ENCODE measurements at regions not wholly inside any gene's neighbourhood (a gene's known extent, or its start where the extent isn't known, plus 50 kb on each side); places are given as distances from the start of the nearest gene placed in this dataset.
"Not testable (repeated sequence)": the region's sequence is repeated elsewhere in the genome, so short reads cannot be mapped to it uniquely, and the experiment has no call there.

DNA sequence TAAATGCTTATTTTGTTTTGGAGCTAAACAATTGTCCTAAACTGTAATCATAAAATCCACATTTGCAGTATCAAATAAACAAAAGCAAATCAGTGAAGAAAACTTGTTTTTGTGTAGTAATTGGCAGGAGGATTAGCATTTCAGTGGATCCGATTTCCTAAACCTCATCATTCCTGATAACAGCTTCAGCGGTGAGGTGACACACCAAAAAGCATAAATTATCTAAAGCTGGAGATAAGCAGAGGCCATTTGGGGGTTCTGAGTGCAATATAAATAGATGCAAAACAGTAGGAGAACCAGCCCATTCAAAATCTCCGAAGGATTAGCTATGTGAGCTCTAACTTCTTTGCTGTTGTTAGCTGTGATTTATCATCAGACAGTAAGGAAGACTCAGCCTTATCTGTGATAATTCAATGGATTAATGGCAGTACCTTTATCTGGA is 235.8 kb downstream of the EPHA7 start:
- DNase-seq (ENCODE audit: low read depth) = no peak
- H3K4me3 ChIP-seq (ENCODE audit: low read depth, low read length) = no peak overlapping the region
- TF ChIP-seq, protein P1, sequence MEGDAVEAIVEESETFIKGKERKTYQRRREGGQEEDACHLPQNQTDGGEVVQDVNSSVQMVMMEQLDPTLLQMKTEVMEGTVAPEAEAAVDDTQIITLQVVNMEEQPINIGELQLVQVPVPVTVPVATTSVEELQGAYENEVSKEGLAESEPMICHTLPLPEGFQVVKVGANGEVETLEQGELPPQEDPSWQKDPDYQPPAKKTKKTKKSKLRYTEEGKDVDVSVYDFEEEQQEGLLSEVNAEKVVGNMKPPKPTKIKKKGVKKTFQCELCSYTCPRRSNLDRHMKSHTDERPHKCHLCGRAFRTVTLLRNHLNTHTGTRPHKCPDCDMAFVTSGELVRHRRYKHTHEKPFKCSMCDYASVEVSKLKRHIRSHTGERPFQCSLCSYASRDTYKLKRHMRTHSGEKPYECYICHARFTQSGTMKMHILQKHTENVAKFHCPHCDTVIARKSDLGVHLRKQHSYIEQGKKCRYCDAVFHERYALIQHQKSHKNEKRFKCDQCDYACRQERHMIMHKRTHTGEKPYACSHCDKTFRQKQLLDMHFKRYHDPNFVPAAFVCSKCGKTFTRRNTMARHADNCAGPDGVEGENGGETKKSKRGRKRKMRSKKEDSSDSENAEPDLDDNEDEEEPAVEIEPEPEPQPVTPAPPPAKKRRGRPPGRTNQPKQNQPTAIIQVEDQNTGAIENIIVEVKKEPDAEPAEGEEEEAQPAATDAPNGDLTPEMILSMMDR (IDR thresholded peaks at IDR 0.05; ENCODE audit: low read depth, low read length, missing control alignments) = no peak

DNA sequence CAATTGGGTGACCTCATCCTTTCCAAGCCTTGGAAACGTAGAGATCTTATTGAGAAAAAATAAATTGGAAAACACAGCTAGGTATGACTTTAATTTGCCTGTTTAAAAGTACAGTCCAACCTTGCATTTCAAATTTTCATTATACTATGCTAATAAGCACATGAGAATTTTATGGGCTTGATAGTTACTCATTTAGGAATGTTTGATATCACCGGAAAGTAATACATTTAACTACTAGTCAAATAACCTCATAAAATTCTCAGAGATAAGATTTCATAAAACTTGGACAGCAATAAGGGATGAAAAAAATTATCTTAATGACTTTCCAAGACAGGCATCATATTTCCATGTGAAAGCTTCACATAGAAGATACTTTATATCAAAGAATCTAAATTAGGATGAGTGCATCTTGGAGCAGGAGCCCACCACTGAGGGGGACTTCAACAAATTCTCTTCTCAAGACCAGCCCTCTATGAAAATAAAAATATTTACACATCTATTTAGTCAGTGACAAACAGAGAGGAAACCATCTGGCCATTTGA is 236.3 kb downstream of the EPHA7 start:
- TF ChIP-seq, protein P1 (IDR thresholded peaks at IDR 0.05; ENCODE audit: low read depth, low read length, missing control alignments) = no peak
- DNase-seq (ENCODE audit: low read depth) = no peak
- H3K4me3 ChIP-seq (ENCODE audit: low read depth, low read length) = no peak overlapping the region

- TF ChIP-seq, protein P1 (IDR thresholded peaks at IDR 0.05; ENCODE audit: low read depth, low read length, missing control alignments) = no peak
- H3K4me3 ChIP-seq (ENCODE audit: low read depth, low read length) = no peak overlapping the region
- no peak for DNase-seq (ENCODE audit: low read depth)
These were observed 241.4 kb downstream of the EPHA7 start for GRCh38 chr6:93177918-93178317.

DNA sequence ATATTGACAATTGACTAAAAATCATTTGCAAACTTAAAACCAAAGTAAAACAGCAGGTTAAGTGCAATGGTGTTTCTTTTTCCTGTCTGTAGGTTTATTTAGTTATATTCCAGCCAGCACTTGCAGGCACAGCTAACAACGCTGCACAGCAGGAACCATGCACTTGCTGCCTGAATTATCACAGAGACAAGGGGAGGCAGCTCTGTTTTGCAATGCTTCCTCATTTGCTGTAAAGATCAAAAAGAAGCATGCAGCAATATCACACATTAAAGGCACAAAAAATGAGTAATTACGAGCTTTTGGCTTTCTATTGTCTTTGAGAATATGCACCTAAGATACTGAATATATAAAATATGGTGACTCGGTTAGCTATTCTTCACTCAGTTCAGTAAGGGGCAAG is 241.9 kb downstream of the EPHA7 start:
- H3K4me3 ChIP-seq (ENCODE audit: low read depth, low read length) = no peak overlapping the region
- TF ChIP-seq, protein P1 (IDR thresholded peaks at IDR 0.05; ENCODE audit: low read depth, low read length, missing control alignments) = no peak
- DNase-seq (ENCODE audit: low read depth) = no peak

DNA sequence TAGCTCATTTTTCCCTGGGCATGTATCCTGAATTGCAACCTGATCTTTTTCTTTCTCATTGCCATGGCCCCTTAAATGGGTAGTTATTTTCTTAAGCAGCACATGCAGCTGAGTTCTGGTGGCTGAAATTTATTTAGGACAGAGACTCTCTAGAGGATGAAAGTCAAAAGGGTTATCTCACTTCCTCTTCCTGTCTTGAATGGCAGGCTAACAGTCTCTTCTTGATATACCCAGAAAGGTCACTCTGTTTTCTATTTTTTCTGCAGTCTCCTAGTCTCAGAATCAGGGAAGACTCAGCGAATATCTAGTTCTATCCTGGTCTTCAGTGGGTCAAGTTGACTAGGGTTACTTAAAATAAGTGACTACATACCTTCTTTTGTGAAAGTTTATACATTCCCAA is 243.3 kb downstream of the EPHA7 start:
- no peak overlapping the region for H3K4me3 ChIP-seq (ENCODE audit: low read depth, low read length)
- peak; percentile 10 for DNase-seq (ENCODE audit: low read depth)
- TF ChIP-seq, protein P1 (IDR thresholded peaks at IDR 0.05; ENCODE audit: low read depth, low read length, missing control alignments) = no peak

- DNase-seq (ENCODE audit: low read depth); H3K4me3 ChIP-seq (ENCODE audit: low read depth, low read length): not testable (repeated sequence)
These were observed 245.8 kb downstream of the EPHA7 start for GRCh38 chr6:93173573-93173972.

GRCh38 chr6:93165850-93166430 is 253.4 kb downstream of the EPHA7 start:
- H3K4me3 ChIP-seq (ENCODE audit: low read depth, low read length) = no peak overlapping the region
- TF ChIP-seq, protein P1 (IDR thresholded peaks at IDR 0.05; ENCODE audit: low read depth, low read length, missing control alignments) = no peak
- no peak for DNase-seq (ENCODE audit: low read depth)
